ENCODE measurements at regions not wholly inside any gene's neighbourhood (a gene's known extent, or its start where the extent isn't known, plus 50 kb on each side); places are given as distances from the start of the nearest gene placed in this dataset.

- TF ChIP-seq, protein P1, sequence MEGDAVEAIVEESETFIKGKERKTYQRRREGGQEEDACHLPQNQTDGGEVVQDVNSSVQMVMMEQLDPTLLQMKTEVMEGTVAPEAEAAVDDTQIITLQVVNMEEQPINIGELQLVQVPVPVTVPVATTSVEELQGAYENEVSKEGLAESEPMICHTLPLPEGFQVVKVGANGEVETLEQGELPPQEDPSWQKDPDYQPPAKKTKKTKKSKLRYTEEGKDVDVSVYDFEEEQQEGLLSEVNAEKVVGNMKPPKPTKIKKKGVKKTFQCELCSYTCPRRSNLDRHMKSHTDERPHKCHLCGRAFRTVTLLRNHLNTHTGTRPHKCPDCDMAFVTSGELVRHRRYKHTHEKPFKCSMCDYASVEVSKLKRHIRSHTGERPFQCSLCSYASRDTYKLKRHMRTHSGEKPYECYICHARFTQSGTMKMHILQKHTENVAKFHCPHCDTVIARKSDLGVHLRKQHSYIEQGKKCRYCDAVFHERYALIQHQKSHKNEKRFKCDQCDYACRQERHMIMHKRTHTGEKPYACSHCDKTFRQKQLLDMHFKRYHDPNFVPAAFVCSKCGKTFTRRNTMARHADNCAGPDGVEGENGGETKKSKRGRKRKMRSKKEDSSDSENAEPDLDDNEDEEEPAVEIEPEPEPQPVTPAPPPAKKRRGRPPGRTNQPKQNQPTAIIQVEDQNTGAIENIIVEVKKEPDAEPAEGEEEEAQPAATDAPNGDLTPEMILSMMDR (IDR thresholded peaks at IDR 0.05; ENCODE audit: control extremely low read depth in 1 of 3, insufficient read depth in 1 of 3, low read depth in 1 of 3, low read length in 3 of 3) = no peak
- no peak for TF ChIP-seq BCL11A (IDR thresholded peaks at IDR 0.05; ENCODE audit: low read depth in 2 of 2, low read length in 2 of 2)
- no peak for TF ChIP-seq USF2 (IDR thresholded peaks at IDR 0.05; ENCODE audit: low read length)
- no peak for TF ChIP-seq ZNF274 (IDR thresholded peaks at IDR 0.05; ENCODE audit: borderline replicate concordance, extremely low read depth, low read length)
- TF ChIP-seq, protein P2, sequence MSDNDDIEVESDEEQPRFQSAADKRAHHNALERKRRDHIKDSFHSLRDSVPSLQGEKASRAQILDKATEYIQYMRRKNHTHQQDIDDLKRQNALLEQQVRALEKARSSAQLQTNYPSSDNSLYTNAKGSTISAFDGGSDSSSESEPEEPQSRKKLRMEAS (IDR thresholded peaks at IDR 0.05) = no peak
- TF ChIP-seq JUND (IDR thresholded peaks at IDR 0.05; ENCODE audit: low read length) = no peak
- TF ChIP-seq HDAC6 (IDR thresholded peaks at IDR 0.05; ENCODE audit: low read depth, low read length) = no peak
- TF ChIP-seq CHD1 (IDR thresholded peaks at IDR 0.05; ENCODE audit: low read depth, low read length) = no peak
- no peak for TF ChIP-seq TCF12 (IDR thresholded peaks at IDR 0.05; ENCODE audit: low read depth, low read length)
- TF ChIP-seq POLR2AphosphoS5 (IDR thresholded peaks at IDR 0.05; ENCODE audit: low read depth, low read length) = no peak
Observed at GRCh38 chr3:23062582-23062981, 140.5 kb upstream of the UBE2E2 start.

Data from H1 (cell line).